T-helper 2 cell treated with Interferon-gamma antibody and Interleukin-4, amounts not matched to agents 5 μg/mL and 100 μg/mL, for 36 hours (primary cell): ENCODE measurements at regions not wholly inside any gene's neighbourhood (a gene's known extent, or its start where the extent isn't known, plus 50 kb on each side); places are given as distances from the start of the nearest gene placed in this dataset.

Experiments
- DNase-seq: peaks from one replicate; pipeline ENCODE4 v3.0.0; 2021; ENCODE audit warnings: low spot score
- H3K27ac Mint-ChIP-seq: one replicate; pipeline ENCODE4 v1.8.0; 2021; ENCODE audit warnings: mild to moderate bottlenecking, mixed read lengths
- H3K27me3 Mint-ChIP-seq: one replicate; pipeline ENCODE4 v1.8.0; 2021; ENCODE audit warnings: low read depth, mixed read lengths
- H3K36me3 Mint-ChIP-seq: one replicate; pipeline ENCODE4 v1.8.0; 2021; ENCODE audit warnings: low read depth, mixed read lengths
- H3K4me1 Mint-ChIP-seq: one replicate; pipeline ENCODE4 v1.8.0; 2021; ENCODE audit warnings: low read depth, mixed read lengths
- H3K4me3 Mint-ChIP-seq: one replicate; pipeline ENCODE4 v1.8.0; 2022; ENCODE audit warnings: mild to moderate bottlenecking, moderate library complexity, mixed read lengths
- H3K9me3 Mint-ChIP-seq: one replicate; pipeline ENCODE4 v1.8.0; 2021; ENCODE audit warnings: mixed read lengths

DNA sequence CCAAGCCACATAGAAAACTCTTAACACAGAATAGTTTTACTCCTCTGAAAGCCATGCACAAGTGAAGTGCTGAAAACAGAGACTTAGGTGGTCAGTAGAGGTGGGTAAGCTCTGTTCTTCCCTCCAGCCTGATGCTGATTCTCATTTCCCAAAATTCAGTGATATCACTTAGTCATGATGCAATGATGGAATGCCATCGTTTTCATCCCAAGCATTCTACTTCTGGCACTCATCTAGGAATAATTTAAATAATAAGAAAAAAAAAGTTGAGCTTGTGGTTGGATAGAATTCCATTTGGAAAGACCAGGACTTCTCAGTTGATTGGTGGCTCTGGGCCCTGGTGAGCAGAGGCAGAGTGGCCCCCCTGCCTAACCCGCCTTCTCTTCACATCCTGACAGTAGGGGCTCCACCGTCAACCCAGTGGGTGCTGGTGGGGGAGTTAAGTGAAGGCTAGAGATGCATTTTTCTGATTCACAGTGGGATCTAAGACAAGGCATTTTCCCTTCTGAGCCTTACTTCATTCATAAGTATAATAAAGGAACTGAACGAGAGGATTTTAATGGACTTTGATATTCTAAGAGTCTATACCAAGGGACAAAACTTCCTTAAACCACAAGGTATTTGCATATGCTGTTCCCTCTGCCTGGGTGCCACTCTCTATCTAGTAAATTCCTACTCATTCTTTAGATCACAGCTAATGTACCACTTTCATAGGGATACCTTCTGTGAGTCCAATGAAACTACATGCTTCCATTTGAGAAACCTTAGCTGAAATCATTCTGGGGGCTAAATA lies 310.3 kb upstream of the DYNLRB2 start:
- DNase-seq, result no peak
- Mint-ChIP-seq H3K27me3 (no peaks in the 10 kb centered on the region), H3K9me3 (peaks cover 9% of the 10 kb centered on the region), H3K4me3 (no peak overlapping the region), H3K27ac (no peak overlapping the region), H3K36me3 (no peaks in the 10 kb centered on the region), H3K4me1 (no peaks in the 10 kb centered on the region)

DNA sequence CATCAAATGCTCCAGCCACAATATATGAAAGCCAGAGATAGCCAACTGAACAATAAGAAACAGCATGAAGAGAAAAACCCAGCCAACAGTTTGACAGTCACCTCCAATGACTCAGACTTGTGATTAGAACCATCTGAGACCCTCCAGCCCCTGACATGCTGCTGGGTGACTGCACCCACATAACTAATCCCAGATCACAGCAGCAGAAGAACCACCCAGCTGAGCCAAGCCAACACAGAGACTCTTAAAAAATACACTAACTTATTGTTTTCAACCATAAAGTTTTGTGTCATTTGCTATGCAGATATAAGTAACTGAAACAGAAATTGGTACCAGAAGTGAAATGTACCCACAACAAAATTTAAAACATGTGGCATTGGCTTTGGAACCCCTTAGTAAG lies 314.3 kb upstream of the DYNLRB2 start:
- Mint-ChIP-seq H3K9me3 (peaks cover 9% of the 10 kb centered on the region), H3K4me1 (no peaks in the 10 kb centered on the region), H3K4me3 (no peak overlapping the region), H3K36me3 (no peaks in the 10 kb centered on the region), H3K27ac (no peak overlapping the region), H3K27me3 (no peaks in the 10 kb centered on the region)
- DNase-seq, result no peak

DNA sequence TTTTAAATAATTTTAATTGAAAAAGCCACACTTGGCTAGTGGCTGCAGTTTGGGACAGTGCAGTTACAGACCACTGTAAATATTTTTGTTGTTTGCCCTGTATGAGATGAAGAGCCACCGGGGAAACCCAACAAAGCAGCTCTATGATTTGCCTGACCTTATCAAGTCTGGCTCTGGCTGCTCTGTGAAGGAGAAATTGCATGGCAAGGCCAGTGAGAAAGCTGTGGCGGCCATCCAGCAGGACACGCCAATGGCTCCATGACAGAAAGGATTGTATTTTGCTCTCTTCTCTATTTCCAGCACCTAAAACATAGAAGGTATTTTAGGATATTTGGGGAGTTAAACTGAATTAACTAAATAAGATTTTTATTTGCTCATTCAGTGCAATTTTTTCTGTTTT lies 330.0 kb upstream of the DYNLRB2 start:
- Mint-ChIP-seq H3K36me3 (no peaks in the 10 kb centered on the region), H3K4me3 (no peak overlapping the region), H3K9me3 (no peaks in the 10 kb centered on the region), H3K27ac (no peak overlapping the region), H3K4me1 (no peaks in the 10 kb centered on the region), H3K27me3 (no peaks in the 10 kb centered on the region)
- no peak for DNase-seq

- Mint-ChIP-seq H3K36me3 (no peaks in the 10 kb centered on the region), H3K4me3 (no peak overlapping the region), H3K27me3 (no peaks in the 10 kb centered on the region), H3K27ac (no peak overlapping the region), H3K4me1 (no peaks in the 10 kb centered on the region), H3K9me3 (no peaks in the 10 kb centered on the region)
- no peak for DNase-seq
These were observed 332.1 kb upstream of the DYNLRB2 start for GRCh38 chr16:80208743-80209142.

GRCh38 chr16:80208015-80208414 lies 332.8 kb upstream of the DYNLRB2 start:
- Mint-ChIP-seq H3K4me3 (no peak overlapping the region), H3K27me3 (no peaks in the 10 kb centered on the region), H3K4me1 (no peaks in the 10 kb centered on the region), H3K27ac (no peak overlapping the region), H3K9me3 (no peaks in the 10 kb centered on the region), H3K36me3 (no peaks in the 10 kb centered on the region)
- no peak for DNase-seq

DNA sequence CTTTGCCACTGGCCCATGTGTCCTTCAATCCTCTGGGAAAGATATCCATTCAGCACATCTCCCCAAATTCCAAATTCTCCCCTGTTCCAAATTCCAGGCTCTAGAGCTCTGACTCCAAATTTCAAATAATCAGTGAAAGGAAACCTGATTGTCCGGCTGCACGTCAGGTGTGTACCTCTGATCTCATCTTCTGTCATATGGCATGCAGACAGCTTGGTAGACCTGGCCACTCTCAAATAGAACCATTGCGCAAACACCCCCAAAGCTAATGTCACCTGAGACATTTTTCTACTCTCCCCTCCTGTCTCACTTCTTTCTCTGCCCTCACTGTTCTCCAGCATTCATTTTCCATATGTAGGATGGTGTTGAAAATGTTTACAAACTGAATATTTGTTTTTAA lies 337.0 kb upstream of the DYNLRB2 start:
- H3K27ac Mint-ChIP-seq, result no peak overlapping the region
- DNase-seq, result no peak
- no peaks in the 10 kb centered on the region for H3K27me3 Mint-ChIP-seq
- no peak overlapping the region for H3K4me3 Mint-ChIP-seq
- no peaks in the 10 kb centered on the region for H3K4me1 Mint-ChIP-seq
- H3K36me3 Mint-ChIP-seq, result no peaks in the 10 kb centered on the region
- no peaks in the 10 kb centered on the region for H3K9me3 Mint-ChIP-seq

- no peak for DNase-seq
- H3K27me3 Mint-ChIP-seq, result no peaks in the 10 kb centered on the region
- H3K9me3 Mint-ChIP-seq, result no peaks in the 10 kb centered on the region
- H3K4me3 Mint-ChIP-seq, result no peak overlapping the region
- H3K4me1 Mint-ChIP-seq, result no peaks in the 10 kb centered on the region
- H3K36me3 Mint-ChIP-seq, result no peaks in the 10 kb centered on the region
- H3K27ac Mint-ChIP-seq, result no peak overlapping the region
These were observed 337.9 kb upstream of the DYNLRB2 start for GRCh38 chr16:80202831-80203413.

DNA sequence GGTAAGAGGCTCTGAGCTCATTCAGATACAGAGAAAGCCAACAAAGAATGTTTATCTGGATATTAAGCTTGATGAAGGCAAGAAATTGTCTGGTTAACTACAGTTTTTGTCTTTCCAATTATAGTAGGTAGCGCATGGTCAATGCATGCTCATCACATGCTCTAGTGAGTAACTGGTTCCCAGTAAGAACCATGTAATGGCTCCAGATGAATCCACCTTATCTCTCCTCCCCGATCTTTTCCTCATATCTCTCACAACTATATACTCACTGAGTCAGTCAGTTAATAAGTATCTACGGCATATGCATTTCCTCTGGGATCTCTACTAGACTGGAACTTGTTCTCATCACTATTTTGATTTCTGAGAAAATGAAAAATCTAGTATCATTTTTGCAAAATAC lies 340.7 kb upstream of the DYNLRB2 start:
- Mint-ChIP-seq H3K4me1 (no peaks in the 10 kb centered on the region), H3K9me3 (no peaks in the 10 kb centered on the region), H3K4me3 (no peak overlapping the region), H3K36me3 (no peaks in the 10 kb centered on the region), H3K27ac (no peak overlapping the region), H3K27me3 (no peaks in the 10 kb centered on the region)
- DNase-seq, result no peak

GRCh38 chr16:80199614-80200013 lies 341.2 kb upstream of the DYNLRB2 start:
- no peak overlapping the region for H3K4me3 Mint-ChIP-seq
- DNase-seq, result no peak
- H3K27ac Mint-ChIP-seq, result no peak overlapping the region
- H3K4me1 Mint-ChIP-seq, result no peaks in the 10 kb centered on the region
- H3K36me3 Mint-ChIP-seq, result no peaks in the 10 kb centered on the region
- no peaks in the 10 kb centered on the region for H3K9me3 Mint-ChIP-seq
- H3K27me3 Mint-ChIP-seq, result no peaks in the 10 kb centered on the region

GRCh38 chr16:80198311-80199299 lies 342.2 kb upstream of the DYNLRB2 start:
- Mint-ChIP-seq H3K36me3 (no peaks in the 10 kb centered on the region), H3K4me1 (no peaks in the 10 kb centered on the region), H3K27me3 (no peaks in the 10 kb centered on the region), H3K4me3 (no peak overlapping the region), H3K9me3 (no peaks in the 10 kb centered on the region), H3K27ac (no peak overlapping the region)
- no peak for DNase-seq

DNA sequence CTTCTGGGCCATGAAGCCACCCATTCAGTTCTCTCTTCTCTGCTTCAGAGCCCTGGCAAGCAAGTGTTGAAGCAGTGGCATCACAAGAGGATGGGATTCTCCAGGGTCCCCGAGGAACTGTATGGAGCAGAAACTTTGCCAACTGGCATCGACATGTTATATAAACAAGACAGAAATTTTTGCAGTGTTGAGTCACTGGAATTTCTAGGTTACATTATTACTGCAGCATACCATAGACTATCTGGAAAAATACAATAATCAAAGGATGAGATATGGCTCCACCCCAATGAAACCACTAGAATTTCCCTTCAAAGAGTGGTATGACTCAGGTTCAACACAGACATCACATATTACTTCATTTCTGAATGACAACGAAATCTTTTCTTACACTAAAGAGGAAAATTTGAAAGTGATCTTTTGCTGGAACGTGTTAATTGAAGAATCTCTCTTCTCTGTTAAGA lies 343.0 kb upstream of the DYNLRB2 start:
- Mint-ChIP-seq H3K4me3 (no peak overlapping the region), H3K4me1 (no peaks in the 10 kb centered on the region), H3K27me3 (no peaks in the 10 kb centered on the region), H3K36me3 (no peaks in the 10 kb centered on the region), H3K27ac (no peak overlapping the region), H3K9me3 (no peaks in the 10 kb centered on the region)
- DNase-seq, result no peak

DNA sequence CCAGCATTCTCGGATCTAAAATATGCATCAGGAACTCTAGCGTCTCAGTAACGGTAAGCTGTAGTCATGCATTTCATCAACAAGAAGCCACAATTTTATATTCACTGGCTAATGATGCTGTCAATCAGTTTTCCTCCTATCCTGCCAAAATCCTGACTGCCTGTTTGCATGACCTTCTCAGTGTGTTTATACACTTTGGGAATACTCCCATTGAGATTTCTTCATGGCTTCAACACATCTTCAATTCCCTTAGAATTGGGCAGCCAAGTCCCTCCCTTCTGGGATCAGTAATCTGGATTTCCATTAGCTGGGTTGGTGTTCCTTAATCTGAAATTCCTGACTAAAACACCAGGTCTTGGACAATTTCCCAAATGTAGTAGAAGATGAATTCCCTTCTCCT lies 348.9 kb upstream of the DYNLRB2 start:
- DNase-seq, result no peak
- peaks cover 3% of the 10 kb centered on the region for H3K27me3 Mint-ChIP-seq
- H3K27ac Mint-ChIP-seq, result no peak overlapping the region
- H3K36me3 Mint-ChIP-seq, result no peaks in the 10 kb centered on the region
- H3K4me3 Mint-ChIP-seq, result no peak overlapping the region
- H3K4me1 Mint-ChIP-seq, result no peaks in the 10 kb centered on the region
- H3K9me3 Mint-ChIP-seq, result no peaks in the 10 kb centered on the region

GRCh38 chr16:80189476-80190175 lies 351.2 kb upstream of the DYNLRB2 start:
- Mint-ChIP-seq H3K27me3 (peaks cover 3% of the 10 kb centered on the region), H3K27ac (no peak overlapping the region), H3K4me3 (no peak overlapping the region), H3K36me3 (no peaks in the 10 kb centered on the region), H3K9me3 (no peaks in the 10 kb centered on the region), H3K4me1 (no peaks in the 10 kb centered on the region)
- DNase-seq, result no peak
